ENCODE measurements at regions not wholly inside any gene's neighbourhood (a gene's known extent, or its start where the extent isn't known, plus 50 kb on each side); places are given as distances from the start of the nearest gene placed in this dataset.
"Not testable (repeated sequence)": the region's sequence is repeated elsewhere in the genome, so short reads cannot be mapped to it uniquely, and the experiment has no call there.

DNA sequence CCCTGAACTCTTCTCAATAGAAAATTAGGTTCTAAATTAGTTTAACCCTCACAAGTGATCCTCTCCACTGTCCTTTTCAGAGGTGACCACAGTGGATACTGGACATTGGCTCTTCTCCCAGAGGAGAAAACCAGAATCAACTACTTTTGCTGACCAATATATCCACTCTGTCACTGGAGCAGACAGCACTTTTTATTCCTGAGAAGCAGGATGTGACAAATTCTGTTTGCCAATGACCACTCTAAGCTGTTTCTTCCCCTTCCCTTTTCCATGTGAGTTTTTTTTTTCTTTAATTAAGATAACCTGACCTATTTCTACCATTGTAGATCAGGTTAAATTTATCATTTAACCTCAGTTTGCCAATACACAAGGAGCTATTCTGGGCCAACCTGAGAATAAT, 79.7 kb upstream of the ZNF280D start:
- no peak for DNase-seq
- intact Hi-C loops (cut with micrococcal nuclease), result no loop called here
- ATAC-seq, result no peak

DNA sequence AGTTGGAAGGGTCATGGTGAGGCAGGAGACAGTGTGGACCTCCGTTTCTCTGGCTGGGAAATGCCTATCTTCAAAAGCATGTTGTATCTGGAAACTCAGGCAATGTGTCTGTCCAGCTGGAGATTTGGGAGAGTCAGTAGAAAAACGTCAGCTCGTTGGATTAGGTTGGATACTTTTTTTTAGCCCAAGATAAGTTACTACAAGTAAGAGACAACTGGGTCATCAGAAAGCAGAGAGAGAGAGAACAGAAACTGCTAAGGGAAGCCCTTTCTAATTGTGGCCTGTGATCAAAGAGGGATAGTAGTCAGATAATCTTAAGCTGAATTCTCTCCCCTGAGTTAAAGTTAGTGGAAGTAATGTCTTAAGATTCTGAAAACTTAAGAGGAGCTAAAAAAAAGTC, 78.9 kb upstream of the ZNF280D start:
- no peak for DNase-seq
- peak; percentile 52 for ATAC-seq
- intact Hi-C loops (cut with micrococcal nuclease), result no loop called here

DNA sequence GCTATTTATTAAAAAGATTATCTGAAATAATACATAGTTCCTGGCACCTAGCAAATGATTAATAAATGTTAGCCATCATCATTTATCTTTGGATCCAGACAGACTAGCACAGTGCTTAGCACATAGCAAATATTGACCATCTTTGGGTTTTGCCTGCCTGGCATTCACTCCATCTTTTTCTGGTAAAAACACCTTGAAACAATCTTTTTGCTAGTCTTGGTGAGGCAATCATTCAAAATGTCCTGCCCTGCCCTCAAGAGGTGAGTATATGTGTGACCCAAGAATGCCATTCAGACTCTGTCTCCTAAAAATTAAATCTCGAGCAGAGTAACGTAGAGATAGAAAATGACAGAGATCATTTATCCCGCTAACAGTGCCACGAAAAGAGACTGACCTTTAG, 78.3 kb upstream of the ZNF280D start:
- ATAC-seq, result no peak
- intact Hi-C loops (cut with micrococcal nuclease), result no loop called here

DNA sequence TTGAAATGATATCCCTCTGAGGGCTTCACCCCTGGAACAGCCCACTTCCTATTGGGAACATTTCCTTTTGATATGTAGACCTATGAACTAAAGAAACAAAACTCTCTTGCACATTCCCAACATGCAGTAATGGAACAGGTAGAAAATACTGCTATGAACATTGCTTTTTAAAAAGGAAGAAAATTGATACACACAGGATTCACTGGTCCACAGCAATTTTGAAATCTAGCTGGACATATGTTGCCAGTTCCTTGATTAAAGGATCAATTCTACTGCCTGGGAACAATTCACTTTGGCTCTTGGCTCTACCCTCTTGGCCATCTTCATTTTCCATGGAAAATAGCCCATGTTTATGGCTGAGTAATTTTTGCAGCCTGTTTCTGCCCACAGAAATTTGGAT, 74.9 kb upstream of the ZNF280D start:
- no peak for ATAC-seq
- no peak for DNase-seq
- intact Hi-C loops (cut with micrococcal nuclease), result no loop called here

More for the DNA sequence above, 78.3 kb upstream of the ZNF280D start:
- no peak for DNase-seq

DNA sequence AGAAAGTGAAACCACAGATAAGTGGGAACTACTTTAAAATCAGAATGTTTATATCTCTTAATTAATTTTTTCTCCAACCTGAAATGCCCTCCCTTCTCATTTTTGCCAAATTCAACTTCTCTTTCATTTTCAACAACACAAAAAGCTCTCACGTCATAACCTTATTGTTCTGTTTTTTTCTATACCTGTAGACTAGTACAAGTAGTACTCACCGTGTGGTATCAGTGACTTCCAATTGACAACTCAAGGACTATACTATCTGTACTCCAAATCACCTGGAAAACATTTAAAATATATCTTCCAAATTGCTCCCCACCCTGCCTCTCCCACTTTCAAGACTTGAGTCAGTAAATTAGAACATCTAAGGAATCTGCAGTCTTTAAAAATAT, 72.8 kb upstream of the ZNF280D start:
- ATAC-seq (no peak), DNase-seq (no peak)
- intact Hi-C loops (cut with micrococcal nuclease), result no loop called here

DNA sequence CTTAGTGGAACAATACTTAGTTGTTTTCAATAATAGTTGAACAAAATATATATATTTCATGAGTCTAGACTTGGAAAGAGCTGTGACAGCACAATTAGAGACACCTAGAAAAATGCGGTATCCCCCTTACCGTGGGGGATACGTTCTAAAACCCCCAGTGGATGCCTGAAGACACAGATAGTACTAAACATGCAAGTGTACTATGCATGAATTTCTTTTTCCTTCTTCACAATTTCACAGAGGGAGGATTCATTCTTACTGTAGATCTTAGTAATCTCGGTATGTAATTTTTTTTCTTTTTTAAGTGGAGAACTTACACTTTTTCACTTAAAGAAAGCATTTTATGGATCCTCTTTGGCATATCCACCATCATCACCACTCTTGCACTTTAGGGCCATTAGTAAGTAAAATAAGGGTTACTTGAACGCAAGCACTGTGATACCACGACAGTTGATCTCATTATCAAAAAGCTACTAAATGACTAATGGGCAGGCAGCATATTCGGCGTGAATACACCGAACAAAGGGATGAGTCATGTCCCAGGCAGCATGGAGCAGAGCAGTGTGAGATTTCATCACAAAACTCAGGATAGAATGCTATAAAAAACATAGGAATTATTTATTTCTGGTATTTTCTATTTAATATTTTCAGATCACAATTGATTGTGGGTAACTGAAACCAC, 72.3 kb upstream of the ZNF280D start:
- peak; percentile 73 for ATAC-seq
- intact Hi-C loops (cut with micrococcal nuclease), result no loop called here
- no peak for DNase-seq

DNA sequence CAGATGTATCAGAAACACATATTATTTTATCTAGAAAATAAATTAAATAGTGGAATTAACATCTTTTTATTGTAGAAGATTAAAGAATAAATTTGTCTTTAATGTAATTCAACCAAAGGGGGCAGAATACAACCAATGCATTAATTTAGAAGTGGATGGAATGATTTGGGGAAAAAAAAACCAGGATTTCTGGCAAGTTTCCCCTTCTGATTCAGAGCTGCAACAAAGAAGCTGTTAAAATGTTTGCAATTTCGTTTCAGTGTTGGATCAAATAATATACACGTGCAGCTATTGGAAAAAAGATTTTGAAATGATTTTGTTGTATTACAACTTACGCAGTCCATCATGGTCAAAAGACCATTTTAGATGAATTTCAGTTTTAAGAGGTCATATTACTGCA, 71.6 kb upstream of the ZNF280D start:
- intact Hi-C loops (cut with micrococcal nuclease), result no loop called here
- ATAC-seq, result no peak

DNA sequence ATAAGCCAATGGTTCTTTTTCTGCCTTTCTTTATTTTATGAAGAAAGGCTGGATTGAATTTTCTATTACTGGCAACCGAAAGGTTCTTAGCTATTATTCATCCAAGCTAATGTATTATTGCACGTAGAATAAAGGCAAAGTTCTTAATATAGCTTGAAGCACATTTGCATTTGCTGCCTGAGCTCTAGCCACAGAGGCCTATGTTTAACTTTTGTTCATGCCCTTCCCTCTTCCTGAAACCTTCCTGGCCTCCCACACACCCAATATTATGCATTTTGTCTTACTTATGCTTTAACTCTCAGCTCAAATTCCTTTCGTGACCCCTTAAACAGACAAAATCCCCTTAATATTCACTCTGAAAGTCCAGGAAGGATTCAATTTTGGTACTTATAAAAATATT, 71.0 kb upstream of the ZNF280D start:
- intact Hi-C loops (cut with micrococcal nuclease), result no loop called here
- no peak for ATAC-seq
- DNase-seq, result no peak

More for the DNA sequence above, 71.6 kb upstream of the ZNF280D start:
- no peak for DNase-seq

DNA sequence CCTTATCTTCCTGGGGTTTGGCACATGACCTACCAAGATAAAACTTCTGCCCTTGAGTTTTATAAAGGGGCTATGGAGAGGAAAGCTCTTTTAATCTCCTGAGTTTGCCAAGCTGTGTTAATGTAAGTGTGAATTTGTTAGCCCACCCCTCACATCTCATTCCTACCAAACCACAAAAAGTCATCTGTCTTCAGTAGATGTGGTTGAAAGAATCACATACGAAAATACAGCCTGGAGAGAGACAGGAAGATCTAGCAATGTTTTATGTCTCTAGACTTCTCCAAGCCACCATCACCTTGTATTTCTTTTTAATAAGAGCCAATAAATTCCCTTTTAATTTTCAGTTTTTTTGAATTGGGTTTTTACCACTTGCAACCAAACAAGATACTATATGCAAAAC, 68.9 kb upstream of the ZNF280D start:
- no peak for ATAC-seq
- intact Hi-C loops (cut with micrococcal nuclease), result no loop called here
- DNase-seq, result no peak

DNA sequence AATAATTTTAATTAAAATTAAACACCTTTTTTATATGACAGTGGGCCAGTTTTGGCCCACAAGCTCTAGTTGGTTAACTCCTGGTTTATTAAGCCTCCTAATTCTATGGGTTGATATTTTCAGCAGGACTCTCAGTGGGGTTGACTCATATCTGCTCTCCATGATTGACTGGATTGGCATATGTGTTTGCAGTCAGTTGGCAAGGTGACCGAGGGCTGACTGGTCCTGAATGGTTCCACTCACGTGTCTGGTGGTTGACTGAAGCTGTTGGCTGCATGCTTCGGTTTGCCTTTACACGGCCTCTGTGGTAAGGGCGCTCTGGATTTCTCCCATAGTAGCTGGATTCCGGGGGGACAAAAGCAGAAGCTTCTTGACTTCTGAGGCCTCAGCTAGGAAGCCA, 65.3 kb upstream of the ZNF280D start:
- ATAC-seq (peak; percentile 65), DNase-seq (peak; percentile 32)
- intact Hi-C loops (cut with micrococcal nuclease), result no loop called here

DNA sequence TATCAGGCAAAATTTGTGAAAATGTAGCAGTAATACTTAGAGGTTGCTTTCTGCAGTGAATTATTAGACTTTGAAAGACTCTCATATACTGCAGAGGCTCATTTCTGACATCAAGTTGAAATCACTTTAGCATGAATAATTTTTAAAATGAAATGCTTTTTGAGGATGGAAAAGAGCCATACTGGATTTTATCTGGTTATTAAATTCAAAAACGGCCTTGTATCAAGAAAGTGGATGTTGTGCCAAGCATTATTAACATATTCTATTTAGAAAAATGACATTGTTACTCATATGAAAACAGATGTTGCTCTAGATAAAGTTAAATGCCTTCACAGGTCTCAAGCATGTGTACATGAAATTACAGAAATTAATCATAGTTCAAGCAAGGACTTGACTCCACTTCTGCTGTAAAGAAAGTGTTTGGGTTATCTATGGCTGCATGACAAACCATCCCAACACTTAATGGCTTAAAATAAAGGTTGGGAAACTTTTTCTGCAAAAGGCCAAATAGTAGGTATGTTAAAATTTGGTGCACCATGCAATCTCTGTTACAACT, 64.5 kb upstream of the ZNF280D start:
- intact Hi-C loops (cut with micrococcal nuclease), result no loop called here
- no peak for ATAC-seq
- DNase-seq, result no peak

DNA sequence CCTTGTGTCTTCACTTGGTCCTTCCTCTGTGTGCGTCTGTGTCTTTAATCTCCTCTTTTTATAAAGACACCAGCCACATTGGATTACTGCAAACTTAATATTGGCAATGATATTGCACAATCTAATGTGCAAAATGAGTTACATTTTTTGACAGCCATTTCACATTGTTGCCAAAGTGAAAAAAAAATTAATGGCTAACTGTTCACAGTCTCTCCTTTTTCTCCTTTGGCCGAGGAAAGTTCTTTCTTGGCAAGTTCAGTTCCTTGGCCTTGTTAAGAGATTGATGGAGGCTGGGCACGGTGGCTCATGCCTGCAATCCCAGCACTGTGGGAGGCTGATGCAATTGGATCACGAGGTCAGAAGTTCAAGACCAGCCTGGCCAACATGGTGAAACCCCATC, 62.2 kb upstream of the ZNF280D start:
- DNase-seq (no peak), ATAC-seq (no peak)
- intact Hi-C loops (cut with micrococcal nuclease), result no loop called here

DNA sequence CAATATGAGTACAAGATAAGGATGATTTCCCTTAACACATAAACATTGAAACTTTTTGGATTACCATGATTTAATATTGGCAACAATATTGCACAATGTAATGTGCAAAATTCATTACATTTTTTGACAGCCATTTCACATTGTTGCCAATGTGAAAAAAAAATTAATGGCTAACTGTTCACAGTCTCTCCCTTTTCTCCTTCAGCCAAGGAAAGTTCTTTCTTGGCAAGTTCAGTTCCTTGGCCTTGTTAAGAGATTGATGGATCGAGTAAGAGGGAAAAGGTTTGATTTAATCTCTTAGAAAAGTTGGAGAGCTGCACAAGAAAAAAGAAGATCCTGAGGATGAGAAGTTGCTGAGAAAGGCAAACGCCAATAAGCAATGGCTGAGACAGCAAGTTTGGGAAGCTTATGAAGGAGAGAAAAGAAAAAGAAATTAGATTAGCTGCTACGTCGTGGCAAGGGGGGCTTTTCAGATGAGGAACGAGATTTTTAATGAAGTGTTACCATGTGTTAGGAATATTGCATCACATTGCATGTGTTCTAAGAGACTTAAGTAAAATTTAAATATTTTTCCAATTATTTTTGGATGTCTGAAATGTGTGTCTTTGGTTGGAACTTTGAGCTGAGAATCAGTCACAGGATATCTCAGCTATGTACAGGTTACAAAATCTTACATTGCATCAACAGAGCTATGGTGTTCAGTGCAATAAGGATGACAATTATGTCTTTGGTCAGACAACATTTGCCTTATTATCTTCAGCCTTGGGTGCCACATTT, 61.4 kb upstream of the ZNF280D start:
- DNase-seq (no peak), ATAC-seq (peak; percentile 18)
- intact Hi-C loops (cut with micrococcal nuclease), result no loop called here

DNA sequence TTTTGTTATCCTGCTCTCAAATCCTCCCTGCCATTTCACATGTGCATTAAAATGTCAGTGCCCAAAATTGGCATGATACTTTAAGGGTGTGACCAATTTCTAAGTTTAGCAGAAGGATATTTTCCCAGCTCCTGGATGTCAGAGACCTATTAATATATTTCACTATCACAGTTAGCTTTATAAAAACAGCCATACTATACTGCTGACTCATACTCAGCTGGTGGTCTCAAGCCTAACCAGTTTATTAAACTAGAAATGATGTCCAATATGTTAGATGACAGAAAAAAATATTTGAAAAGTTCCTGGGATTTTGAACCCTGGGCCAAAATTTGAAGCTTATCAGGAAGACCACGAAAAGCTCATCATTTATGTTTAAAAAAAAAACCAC, 60.9 kb upstream of the ZNF280D start:
- ATAC-seq, result peak; percentile 90

DNA sequence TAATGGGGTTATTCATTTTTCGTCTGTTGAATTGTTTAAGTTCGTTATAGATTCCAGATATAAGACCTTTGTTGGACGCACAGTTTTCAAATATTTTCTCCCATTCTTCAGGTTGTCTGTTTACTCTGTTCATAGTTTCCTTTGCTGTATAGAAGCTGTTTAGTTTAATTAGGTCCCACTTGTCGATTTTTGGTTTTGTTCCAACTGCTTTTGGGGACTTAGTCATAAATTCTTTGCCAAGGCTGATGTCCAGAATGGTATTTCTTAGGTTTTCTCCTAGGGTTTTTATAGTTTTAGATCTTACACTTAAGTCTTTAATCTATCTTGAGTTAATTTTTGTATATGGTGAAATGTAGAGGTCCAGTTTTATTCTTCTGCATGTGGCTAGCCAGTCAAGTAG, 58.9 kb upstream of the ZNF280D start:
- intact Hi-C loops (cut with micrococcal nuclease), result no loop called here
- no peak for ATAC-seq
- no peak for DNase-seq

More for the DNA sequence above, 60.9 kb upstream of the ZNF280D start:
- no peak for DNase-seq
- intact Hi-C loops (cut with micrococcal nuclease), result no loop called here

DNA sequence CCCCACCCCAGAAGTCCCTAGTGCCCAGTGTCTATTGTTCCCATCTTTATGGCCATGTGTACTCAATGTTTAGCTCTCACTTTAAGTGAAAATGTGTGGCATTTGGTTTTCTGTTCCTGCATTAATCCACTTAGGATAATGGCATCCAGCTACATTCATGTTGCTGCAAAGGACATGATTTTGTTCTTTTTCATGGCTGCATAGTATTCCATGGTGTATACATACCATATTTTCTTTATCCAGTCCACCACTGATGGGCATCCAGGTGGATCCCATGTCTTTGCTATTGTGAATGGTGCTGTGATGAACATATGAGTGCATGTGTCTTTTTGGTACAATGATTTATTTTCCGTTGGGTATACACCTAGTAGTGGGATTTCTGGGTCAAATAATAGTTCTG, 58.2 kb upstream of the ZNF280D start:
- DNase-seq; ATAC-seq; intact Hi-C loops (cut with micrococcal nuclease): not testable (repeated sequence)

DNA sequence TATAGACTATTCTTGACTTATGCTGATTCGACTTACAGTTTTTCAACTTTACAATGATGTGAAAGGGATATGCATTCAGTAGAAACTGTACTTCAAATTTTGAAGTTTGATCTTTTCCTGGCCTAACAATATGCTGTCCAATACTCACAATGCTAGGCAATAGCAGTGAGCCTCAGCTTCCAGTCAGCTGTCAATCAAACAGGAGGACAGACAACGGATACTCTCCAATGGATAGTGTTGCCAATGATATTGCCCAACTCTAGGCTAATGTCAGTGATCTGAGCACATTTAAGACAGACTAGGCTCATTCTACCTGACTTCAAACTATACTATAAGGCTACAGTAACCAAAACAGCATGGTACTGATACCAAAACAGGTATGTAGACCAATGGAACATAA, 55.0 kb upstream of the ZNF280D start:
- ATAC-seq (no peak), DNase-seq (no peak)

DNA sequence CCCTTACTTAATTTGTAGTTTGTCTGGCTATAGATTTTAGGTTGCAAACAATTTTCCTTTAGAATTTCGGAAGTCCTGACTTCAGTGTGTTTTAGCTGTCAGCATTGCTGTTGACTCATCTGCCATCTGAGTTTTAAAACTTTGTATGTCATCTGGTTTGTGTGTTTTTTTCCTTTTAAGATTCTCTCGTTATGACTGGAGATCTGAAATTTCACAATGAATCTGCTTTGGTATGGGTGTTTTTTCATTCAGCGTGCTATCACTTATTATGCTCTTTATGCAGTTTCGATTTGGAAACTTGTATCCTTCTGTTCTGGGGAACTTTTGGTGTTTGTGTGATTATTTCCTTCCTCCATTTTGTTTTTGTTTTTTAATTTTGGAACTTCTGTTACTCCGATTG, 53.7 kb upstream of the ZNF280D start:
- intact Hi-C loops (cut with micrococcal nuclease), result no loop called here

More for the DNA sequence above, 55.0 kb upstream of the ZNF280D start:
- intact Hi-C loops (cut with micrococcal nuclease), result no loop called here

DNA sequence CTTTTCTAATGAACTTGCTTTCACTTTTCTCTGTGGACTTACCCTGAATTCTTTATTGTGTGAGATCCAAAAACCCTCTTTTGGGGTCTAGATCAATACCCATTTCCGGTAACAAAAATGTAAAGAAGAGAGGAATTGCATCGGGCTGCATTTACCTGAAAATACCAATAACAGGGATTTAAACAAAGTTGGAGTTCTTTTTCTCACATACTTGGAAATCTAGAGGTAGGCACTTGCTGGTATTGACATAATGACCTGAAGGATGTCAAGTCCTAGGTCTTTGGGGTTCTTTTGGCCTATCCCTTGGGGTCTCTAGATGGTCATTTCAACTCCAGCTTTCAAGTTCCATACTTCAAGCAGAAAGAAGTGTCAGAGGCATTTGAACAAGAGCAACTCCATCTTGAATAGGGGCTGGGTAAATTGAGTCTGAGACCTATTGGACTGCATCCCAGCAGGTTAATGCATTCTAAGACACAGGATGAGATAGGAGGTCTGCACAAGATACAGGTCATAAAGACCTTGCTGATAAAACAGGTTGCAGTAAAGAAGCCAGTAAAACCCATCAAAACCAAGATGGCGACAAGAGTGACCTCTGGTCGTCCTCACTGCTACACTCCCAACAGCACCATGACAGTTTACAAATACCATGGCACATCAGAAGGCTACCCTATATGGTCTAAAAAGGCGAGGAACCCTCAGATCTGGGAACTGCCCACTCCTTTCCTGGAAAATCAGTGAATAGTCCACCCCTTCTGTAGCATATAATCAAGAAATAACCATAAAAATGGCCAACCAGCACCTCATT, 50.8 kb upstream of the ZNF280D start:
- ATAC-seq (no peak), DNase-seq (no peak)
- intact Hi-C loops (cut with micrococcal nuclease), result no loop called here

More for the DNA sequence above, 53.7 kb upstream of the ZNF280D start:
- no peak for DNase-seq
- ATAC-seq, result no peak
